Renal pelvis (tissue), 1 donor: ENCODE measurements at regions not wholly inside any gene's neighbourhood (a gene's known extent, or its start where the extent isn't known, plus 50 kb on each side); places are given as distances from the start of the nearest gene placed in this dataset.

Source experiments
- DNase-seq: peaks from one replicate; pipeline ENCODE4 v3.0.0-alpha.2; 2013

DNA sequence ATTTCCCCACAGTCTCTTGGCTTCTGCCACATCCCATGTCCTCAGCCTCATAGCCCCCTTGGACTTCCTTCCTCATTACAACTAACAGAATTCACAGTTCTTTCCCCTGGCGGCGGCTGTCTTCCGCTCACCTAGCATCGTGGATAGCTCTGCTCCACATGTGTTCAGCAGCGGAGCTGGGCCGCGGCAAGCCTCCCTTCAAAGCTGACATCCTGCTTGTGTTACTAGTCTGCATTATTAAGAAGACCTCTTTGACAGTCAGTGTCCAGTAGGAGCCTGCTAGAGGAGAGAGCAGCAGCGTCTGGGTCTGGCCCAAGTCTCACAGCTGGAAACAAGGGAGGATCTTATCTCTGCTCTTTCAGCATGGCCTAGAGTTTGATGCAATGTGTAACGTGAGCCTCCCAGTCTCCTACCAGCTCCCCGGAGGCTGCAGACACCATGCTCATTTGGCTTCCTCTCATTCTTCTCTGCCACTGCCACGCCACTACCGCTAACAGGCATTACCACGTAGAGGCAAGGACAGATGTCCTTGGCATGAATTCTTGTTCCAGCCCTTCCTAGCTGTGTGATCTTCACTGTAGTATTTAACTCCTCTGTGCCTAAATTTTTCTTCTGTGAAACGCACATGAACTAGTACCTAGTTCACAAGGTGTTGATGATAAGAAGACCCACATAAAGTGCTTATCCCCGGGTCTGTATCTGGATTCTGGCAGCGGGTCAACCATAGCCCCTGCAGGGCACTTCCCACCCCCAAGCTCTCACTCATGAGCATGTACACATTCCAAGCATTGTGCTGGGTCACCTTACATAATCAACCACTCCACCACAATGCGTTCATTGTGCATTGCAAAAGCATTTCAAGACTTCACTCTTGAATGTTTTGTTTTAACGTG is 107.1 kb upstream of the BACH2 start:
- peak; percentile 43 for DNase-seq

DNA sequence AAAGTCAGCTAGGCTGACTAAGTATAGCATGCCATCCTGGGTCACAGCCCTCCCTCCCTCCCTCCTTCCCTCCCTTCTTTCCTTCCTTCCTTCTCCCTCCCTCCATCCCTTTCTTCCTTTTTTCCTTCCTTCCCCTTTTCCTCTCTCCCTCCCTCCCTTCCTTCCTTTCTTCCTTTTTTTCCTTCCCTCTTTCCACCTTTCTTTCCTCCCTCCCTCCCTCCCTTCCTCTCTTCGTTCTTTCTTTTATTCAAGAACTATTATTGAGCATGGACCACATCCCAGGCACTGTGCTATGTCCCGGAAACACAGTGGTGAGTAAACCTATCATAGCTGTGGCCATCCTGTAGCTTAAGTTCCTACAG is 106.2 kb upstream of the BACH2 start:
- DNase-seq: no peak

DNA sequence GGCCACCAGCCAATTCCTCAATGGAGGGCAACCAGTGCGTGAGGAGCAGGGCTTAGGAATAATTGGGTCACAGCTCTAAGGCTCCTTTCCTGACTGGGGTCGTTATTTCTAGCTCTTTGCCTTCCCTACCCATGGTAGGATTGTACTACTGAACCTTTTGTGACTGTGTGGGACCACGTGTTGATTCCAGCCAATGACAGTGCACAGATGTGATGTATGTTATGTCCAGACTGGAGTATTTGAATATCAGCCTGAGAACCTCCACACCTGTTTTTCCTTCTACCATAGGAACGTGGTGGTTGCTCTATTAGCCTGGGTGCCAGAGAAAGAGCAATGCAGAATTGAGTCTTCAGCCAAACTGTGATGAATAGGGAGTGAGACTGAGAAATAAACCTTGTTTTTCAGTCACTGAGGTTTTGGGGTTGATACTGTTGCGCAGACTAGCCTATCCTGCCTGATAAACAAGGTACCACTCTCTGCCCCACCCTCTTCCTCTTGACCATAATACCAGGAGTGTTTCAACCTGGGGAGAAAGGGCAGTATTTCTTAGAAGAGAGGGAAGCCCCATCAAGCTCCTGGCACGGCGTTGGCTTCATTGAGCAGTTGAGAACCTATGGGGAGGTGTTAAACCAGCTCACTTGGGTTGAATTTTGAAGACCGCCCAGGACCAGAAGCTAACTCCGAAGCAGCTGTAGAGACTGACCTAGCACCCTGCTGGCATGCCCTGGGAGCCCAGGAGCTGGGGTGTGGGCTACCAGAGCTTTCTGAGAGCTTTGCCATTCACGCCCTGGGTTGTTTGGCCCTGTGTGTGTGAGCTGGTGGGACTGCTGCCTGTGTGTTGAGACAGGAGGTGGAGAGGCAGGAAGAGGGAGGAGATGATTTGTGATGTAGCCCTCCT is 105.5 kb upstream of the BACH2 start:
- DNase-seq: no peak

DNA sequence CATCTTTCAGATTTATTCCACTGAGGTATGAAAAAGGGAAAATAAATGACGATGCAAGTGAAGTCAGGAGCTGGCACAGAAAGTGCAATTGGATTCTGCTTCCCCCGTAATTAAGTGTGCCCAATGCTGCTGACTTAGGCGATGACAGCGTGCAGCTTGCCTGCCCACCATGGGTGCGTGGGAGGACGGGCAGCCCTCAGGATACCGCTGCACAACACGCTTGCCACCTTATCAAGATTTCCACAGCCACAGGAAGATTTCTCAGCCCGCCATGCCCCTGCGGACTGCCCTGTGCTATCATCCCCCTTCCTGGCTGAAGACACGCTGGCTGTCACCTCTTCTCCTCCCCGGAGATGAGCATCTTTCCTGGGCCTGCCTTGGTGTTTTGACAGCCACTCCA is 103.3 kb upstream of the BACH2 start:
- DNase-seq: no peak

DNA sequence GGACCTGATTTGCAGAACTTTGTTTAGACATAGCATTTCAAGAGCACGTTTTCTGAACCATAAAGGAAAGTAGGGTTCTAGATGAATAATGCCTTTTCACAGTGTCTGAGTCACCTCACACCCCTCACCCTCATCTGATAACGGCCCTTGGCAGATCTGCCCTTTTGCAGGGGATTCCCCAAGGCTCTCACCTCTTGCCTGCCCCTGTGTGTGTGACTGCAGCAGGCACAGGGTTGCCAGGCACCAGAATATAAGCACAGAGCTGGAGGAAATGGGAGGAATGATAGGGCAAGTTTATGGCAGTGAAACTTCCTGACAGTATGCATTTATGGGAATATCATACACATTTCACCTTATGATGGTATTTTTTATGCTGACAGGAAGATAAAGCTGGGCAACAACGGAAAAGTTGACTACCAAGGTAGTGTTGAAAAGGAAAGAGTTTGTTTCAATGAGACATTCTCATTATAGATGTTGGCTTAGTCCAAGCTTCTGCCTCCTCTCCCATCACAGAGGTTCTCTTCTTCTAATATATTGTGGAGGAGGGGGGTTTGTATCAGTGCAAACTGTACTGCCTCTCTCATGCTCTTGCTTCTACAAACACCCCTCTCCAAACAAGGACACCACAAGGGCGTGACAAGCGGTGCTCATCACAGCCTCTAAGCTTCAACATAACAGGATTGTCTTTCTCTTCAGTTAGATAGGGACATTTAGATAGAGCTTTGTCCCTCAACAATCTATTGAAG is 101.5 kb upstream of the BACH2 start:
- DNase-seq: no peak

DNA sequence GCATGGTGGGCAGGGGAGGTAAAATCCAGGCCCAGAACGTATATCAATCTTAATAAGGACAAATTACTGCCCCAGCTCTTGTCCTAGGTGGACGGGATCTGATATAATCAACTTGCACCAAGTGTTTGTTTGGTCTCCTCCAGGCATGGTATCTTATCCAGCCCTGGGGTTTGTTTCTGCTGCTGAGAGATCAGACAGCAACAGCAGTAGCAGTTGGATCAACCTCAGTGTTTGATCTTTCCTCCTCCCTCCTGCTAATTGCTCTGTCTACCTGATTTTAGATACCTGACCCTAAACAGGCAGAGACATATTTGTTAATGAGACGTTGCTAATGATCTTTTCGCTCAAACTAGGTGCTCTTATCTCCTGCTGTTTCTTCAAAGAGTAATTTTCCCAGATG is 100.4 kb upstream of the BACH2 start:
- no peak for DNase-seq

DNA sequence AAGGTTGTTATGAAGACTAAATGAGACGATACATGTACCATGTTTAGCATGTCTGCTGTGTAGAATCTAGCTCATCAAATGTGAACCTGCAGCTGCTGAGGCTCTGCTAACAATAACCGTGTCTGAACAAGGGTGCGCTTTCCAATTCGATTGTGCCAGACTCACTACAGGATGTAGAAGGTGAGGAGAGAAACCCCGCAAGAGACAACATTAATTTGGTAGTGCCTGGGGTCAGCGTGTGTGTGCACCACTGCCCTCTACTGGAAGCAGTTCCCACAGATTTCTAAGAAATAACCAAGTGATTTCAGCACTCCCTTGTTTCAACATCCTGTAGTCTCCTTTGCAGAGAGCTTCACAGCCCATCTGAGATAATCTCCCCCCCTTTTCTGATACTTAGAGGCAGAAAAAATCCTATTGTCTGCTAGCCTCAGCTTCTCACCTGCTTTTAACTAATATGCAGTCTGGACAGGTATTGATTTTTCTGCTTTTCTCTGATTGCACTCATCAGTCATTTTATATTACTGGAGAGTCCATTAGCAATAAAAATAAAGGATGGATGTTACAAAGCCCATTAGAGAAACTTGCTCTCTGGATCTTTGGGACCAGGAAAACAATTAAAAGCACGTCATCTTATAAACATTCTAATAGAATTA is 96.7 kb upstream of the BACH2 start:
- DNase-seq: peak; percentile 60

DNA sequence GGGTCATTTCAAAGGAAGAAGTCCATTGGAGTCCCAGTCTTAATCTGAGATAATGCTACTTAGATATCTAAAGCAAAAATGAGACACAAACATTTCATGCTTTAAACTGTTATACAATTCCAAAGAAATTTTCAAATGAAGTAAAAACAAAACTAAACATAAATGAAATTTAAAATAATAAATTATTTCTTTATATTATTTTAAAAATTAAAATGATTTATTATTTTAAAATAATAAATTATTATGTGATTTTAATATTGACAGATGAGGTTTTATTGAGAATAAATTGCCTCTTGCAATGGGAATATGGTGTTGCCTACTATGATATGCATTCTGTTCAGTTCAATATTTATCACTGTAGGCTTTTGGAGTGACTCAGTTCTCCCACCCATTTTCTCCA is 93.7 kb upstream of the BACH2 start:
- DNase-seq: no peak

DNA sequence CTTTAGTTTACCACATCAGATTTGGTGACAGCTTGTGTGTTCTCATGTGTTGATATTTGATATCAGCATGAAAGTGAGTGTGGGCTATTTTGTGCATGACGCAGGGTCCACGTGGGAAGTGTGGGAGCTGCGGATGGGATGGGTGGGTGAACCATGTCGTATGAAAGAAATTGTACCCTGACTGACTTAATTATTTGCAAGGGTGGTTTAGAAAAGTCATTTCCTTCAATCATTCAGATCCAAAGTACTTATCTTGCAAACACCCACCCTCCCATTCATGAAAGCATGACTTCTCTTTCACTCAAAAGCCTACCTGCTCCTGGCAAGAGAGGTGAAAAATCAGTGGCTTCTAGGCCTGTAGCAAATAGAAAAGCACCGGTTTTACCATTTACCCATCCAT is 91.8 kb upstream of the BACH2 start:
- DNase-seq: peak; percentile 26

DNA sequence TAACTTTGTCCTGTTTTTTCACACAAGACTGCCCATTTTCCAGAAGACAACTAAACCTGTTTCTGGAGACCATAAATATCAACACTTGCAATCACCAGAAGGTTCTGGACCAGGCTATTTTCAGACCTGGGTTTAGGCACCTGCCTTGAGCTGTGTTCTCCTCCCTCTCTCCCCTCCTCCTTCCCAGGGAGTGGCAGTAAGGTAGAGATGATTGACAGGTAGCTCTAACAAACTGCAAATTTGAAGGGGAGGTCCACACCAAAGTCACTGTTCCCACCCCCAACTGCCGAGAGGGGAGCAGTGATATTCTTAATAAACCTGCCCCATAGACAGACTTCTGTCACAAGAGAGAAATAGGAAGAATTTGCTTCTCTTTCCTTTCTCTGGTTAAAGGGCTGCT is 91.2 kb upstream of the BACH2 start:
- no peak for DNase-seq

DNA sequence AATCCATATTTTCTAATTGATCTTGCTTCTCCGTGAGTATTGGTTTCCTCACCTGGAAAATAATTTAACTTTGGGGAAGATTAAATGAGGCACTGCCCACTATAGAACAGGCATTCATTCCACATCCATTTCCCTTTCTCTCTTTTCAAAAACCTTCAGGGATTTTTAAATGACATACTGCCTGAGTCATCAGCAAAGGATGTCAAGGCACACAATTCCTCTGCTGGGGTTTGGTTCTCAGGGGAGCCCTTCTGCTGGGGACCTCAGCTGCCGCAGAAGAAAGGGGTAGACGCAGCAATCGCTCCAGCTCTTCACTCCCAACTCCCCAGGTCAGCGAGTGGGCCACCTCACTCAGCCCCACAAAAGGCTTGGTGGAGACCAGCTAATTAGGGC is 90.7 kb upstream of the BACH2 start:
- no peak for DNase-seq

DNA sequence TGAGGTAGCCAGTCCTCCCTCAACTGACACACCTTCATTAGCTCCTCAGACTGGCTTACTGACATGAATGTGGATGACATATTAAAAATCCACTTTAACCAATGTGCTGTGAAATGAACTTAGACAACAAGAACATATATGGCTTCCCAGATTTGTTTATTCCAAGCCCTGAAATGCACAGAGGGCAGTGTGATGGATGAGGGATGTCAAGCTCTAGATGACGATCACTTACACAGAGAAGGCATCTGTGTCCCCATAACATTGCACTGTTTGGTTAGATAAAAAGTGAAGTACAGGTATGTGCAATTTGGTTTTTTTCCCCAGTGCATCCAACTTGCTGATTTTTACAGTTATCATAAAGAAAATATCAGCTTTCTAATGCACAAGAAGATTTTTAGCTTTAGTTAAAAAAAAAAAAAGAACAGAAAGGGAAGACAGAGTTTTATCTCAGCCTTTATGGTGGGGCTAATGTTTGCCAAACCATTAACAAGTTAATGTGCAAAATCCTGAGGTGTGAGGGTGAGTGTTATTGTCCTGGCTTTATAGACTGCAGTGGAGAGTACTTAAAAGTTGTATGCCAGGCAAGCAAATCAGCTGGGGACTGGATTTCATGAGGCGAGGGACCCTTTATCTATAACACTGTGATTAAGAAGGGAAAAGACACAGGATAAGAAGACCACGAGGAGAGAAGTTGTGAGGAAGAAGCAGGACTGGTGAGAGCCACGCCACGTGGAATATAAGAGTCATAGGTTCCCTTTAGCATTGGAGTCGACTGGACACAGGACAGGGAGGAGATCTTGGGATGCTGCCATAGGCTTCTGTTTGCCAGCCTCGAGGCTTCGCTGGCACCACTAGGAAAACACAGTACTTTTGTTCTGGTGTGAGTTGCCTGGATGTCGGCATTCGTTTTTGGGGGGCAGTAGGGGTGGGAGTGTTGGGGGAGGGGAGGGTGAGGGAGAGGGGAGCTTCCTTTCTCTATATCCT is 90.0 kb upstream of the BACH2 start:
- DNase-seq: no peak

DNA sequence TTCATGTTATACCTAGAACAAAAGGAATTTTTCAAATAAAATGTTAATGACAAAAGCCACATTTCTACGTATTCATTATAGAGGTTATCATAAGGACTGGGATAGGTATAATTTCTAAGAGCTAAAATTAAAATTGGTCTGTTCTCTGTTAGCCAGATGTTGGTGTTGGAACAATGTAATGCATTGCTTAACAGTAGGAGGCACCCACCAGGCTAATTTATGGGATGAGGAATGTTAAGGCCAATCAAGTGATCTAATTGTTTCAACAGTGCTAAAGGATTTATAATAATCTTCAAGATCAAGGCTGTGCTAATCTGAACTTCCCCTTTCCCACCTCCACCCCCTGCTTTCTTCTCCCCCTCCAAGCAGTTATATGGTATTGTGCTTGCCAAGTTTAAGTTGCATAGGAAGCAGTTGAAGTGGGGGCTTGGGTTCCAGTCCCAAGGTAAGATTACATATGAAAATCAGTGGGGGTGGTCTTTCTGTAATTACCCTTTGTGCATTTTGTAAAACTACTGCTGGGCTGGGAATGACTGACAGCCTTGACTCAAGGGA is 89.2 kb upstream of the BACH2 start:
- no peak for DNase-seq

DNA sequence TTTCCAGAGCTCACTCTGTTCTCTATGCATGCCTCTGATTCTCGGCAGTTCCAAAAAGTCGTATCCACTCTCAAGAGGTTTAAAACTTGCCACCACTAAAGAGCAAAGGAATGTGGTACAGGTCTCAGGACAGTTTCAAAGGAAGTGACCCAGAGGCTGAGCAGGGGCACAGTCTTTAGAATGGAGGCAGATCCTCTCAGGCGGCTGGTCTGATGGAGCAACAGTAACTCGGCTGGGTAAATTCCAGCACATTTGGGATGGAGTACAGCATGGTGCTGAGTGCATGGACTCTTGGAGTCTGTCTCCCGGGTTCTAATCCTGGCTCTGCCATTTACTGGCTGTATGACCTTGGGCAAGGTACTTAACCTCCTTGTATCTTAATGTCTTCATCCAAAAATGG is 88.1 kb upstream of the BACH2 start:
- no peak for DNase-seq

DNA sequence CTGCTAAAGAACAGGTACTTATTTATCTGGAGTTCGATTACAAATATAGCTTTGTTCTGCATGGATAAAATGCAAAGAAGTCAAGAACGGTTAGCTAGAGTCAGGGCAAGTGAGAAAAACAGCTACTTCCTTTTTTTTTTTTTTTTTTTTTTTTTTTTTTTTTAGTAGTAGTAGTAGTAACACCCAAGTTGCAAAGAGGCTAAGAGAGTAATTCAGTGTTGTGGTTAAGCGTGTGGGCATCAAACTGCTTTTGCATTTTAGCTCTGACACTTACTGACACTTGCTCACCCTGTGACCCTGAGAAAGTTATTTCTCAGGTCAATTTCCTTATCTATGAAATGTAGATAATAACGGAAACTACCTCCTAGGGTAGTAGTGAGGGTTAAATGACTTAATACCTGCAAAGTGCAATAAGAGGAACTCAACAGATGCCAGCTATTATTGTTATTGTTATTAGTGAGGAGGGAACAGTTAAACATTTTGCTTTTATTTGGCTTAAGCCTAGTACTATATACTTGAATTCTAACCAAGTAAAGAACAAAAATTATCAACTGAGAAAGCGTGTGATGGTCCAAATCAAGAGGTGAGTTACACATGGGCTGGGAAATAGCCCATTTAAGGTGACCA is 86.7 kb upstream of the BACH2 start:
- no peak for DNase-seq

DNA sequence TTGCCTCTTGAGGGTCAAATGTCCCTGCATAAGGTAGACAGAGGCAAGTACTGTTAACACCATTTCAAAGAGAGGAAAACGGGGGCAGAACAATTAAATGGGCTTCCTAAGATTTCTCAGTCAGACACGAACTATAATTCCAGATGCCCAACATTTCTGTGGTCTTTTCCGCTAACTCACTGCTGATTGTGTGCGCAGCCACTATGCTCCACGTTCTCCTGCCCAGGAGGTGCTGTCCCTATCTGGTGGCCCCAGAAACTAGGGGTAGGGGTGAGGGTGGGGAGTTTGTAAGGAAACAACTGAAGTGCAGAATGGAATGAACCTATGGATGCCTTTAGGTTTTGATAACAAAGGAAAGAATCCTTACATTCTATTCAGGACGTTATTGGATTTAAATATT is 86.1 kb upstream of the BACH2 start:
- no peak for DNase-seq

DNA sequence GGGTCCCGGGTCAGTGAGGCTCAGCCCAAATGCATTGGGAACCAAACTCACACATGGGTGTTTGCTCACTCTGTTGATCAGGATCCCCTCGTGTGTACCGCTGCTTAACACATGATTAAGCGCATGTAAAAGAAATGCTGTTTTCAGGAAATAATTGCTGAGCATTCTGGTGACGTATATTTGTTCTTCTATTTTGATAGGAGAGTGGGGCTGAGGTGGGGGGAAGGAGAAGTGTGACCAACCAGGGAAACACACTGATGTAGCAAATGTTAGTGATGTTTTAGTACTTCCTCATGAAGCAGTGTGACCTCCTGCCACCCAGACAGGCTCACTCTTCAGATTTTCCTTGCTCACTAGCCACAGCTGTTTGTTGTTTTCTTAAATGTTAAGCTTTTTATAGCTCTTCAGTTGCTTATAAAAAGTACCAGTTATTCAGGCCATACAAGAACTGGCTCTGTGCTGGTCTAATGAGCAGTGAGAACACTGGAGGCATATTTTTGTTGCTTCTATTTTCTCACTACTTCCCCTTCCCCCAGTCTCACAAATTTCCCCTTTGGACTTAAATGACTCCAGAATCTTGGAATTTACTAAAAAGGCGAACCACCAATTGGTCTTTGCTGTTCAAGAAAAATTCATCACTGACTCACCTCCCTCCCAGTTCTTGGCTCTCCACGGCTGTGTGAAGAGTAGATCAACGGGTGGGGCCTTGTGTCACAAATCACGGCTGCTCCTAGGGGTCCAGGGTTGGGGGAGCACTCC is 79.2 kb upstream of the BACH2 start:
- peak; percentile 65 for DNase-seq

DNA sequence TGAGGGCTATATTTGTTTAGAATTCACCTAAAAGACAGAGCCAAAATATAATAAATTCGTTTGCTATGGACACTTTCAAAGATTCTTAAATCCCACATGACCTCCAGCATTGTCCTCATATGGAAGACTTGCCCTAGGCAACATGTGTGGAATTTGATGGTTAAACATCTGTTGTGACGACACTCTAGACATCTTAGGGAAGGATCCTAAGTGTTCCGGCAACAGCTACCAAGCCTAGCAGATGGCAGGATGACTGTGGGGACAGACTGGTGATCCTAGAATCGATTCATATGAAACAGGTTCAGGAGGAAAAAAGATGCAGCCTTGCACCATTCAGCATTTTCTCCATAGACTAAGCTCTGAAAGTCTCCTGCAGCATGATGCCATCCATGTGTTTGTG is 77.6 kb upstream of the BACH2 start:
- no peak for DNase-seq

DNA sequence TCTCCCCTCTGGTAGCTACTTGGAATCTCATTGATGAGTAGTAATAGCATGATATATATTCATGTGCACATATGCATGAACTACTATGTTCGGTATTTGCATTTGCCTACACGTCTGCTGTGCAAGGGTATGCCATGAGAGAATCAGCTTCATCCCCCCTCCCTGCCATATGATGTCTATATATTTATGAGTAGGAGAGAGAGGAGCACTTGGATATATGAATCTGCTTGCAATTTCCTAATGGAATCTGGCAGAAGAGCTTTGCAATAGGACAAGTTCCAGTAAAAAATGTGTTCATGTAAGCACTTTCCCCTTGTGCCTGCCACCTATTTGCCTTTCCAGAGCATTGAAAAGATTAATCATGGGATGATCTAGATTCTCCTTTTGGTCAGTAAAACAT is 76.2 kb upstream of the BACH2 start:
- no peak for DNase-seq
